ENCODE measurements at regions not wholly inside any gene's neighbourhood (a gene's known extent, or its start where the extent isn't known, plus 50 kb on each side); places are given as distances from the start of the nearest gene placed in this dataset.
A peak's percentile ranks its signal among the peaks of the same experiment; 100 is the strongest.

- Histone ChIP-seq H3K27ac (ENCODE audit: control insufficient read depth, insufficient read depth, low read length) (no peak overlapping the region), H3K9me1 (ENCODE audit: control insufficient read depth, extremely low read depth, insufficient read depth, low read length) (peaks cover 2% of the 10 kb centered on the region), H3K27me3 (ENCODE audit: control insufficient read depth, extremely low read depth, insufficient read depth, low read length) (no peaks in the 10 kb centered on the region), H3K4me3 (ENCODE audit: control insufficient read depth in 2 of 3, extremely low read depth in 1 of 3, insufficient read depth in 2 of 3, low read depth in 1 of 3, low read length in 3 of 3) (no peak overlapping the region), H3K9me3 (ENCODE audit: control insufficient read depth, low read depth, low read length) (no peaks in the 10 kb centered on the region), H3K9ac (ENCODE audit: control insufficient read depth, extremely low read depth, insufficient read depth, low read length) (no peak overlapping the region), H3K36me3 (ENCODE audit: control insufficient read depth in 2 of 2, extremely low read depth in 1 of 2, insufficient read depth in 2 of 2, low read length in 2 of 2) (no peaks in the 10 kb centered on the region), H3K4me2 (ENCODE audit: control insufficient read depth, extremely low read depth, insufficient read depth, low read depth, low read length) (no peak overlapping the region), H3K4me1 (ENCODE audit: control insufficient read depth, extremely low read depth, insufficient read depth, low read length) (peaks cover 40% of the 10 kb centered on the region), H2AFZ (ENCODE audit: control insufficient read depth, low read length) (no peak overlapping the region), H3K79me2 (ENCODE audit: control insufficient read depth, insufficient read depth, low read length) (no peaks in the 10 kb centered on the region), H4K20me1 (ENCODE audit: control insufficient read depth, extremely low read depth, insufficient read depth, low read length) (no peaks in the 10 kb centered on the region)
- TF ChIP-seq, protein P1, sequence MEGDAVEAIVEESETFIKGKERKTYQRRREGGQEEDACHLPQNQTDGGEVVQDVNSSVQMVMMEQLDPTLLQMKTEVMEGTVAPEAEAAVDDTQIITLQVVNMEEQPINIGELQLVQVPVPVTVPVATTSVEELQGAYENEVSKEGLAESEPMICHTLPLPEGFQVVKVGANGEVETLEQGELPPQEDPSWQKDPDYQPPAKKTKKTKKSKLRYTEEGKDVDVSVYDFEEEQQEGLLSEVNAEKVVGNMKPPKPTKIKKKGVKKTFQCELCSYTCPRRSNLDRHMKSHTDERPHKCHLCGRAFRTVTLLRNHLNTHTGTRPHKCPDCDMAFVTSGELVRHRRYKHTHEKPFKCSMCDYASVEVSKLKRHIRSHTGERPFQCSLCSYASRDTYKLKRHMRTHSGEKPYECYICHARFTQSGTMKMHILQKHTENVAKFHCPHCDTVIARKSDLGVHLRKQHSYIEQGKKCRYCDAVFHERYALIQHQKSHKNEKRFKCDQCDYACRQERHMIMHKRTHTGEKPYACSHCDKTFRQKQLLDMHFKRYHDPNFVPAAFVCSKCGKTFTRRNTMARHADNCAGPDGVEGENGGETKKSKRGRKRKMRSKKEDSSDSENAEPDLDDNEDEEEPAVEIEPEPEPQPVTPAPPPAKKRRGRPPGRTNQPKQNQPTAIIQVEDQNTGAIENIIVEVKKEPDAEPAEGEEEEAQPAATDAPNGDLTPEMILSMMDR (optimal IDR thresholded peaks at IDR 0.05 in 1 of 3, IDR thresholded peaks at IDR 0.05 in 1 of 3, conservative IDR thresholded peaks at IDR 0.05 in 1 of 3; ENCODE audit: extremely low read depth in 1 of 3, insufficient read depth in 2 of 3, low read length in 3 of 3), result no peak
- TF ChIP-seq EZH2 (IDR thresholded peaks at IDR 0.05; ENCODE audit: low read length), result no peak
- DNase-seq (ENCODE audit: low read depth, low spot score) (no peak), FAIRE-seq (no peak)
- dilution Hi-C loops (cut with MboI; ENCODE audit: extremely low pct_ligation_motif_present, low sequenced_read_pairs), result no loop called here
Measured at GRCh38 chr1:14440166-14440565, 158.3 kb upstream of the KAZN start.

DNA sequence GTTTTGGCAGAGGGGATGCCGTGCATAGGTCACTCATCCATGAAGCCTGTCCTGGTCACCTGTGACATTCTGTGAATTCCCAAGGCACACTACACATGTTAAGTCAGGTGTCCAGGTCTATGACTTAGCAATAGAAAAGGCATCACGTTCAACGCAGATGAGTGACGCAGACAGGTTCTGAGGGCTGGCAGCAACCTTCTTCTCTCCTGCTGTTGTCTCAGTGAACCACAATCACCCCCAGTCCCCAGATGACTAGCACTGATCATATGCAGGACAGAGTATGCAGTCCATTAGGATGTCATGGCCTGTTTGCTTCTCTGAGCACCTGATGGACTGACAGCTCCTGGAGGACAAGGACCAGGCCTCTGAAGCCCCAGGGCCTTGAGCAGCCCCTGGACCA, 157.8 kb upstream of the KAZN start:
- peaks cover 40% of the 10 kb centered on the region for H3K4me1 ChIP-seq (ENCODE audit: control insufficient read depth, extremely low read depth, insufficient read depth, low read length)
- H3K9me1 ChIP-seq (ENCODE audit: control insufficient read depth, extremely low read depth, insufficient read depth, low read length), result peaks cover 2% of the 10 kb centered on the region
- peak overlapping the region; percentile 59 for H3K27ac ChIP-seq (ENCODE audit: control insufficient read depth, insufficient read depth, low read length)
- FAIRE-seq (peak; percentile 76), DNase-seq (ENCODE audit: low read depth, low spot score) (no peak)
- H3K4me2 ChIP-seq (ENCODE audit: control insufficient read depth, extremely low read depth, insufficient read depth, low read depth, low read length), result peak overlapping the region; percentile 42
- H2AFZ ChIP-seq (ENCODE audit: control insufficient read depth, low read length), result no peak overlapping the region
- TF ChIP-seq, protein P1 (optimal IDR thresholded peaks at IDR 0.05 in 1 of 3, IDR thresholded peaks at IDR 0.05 in 1 of 3, conservative IDR thresholded peaks at IDR 0.05 in 1 of 3; ENCODE audit: extremely low read depth in 1 of 3, insufficient read depth in 2 of 3, low read length in 3 of 3), result no peak
- TF ChIP-seq EZH2 (IDR thresholded peaks at IDR 0.05; ENCODE audit: low read length), result no peak
- dilution Hi-C loops (cut with MboI; ENCODE audit: extremely low pct_ligation_motif_present, low sequenced_read_pairs), result no loop called here
- no peaks in the 10 kb centered on the region for H3K9me3 ChIP-seq (ENCODE audit: control insufficient read depth, low read depth, low read length)
- H4K20me1 ChIP-seq (ENCODE audit: control insufficient read depth, extremely low read depth, insufficient read depth, low read length), result no peaks in the 10 kb centered on the region
- no peaks in the 10 kb centered on the region for H3K27me3 ChIP-seq (ENCODE audit: control insufficient read depth, extremely low read depth, insufficient read depth, low read length)
- no peaks in the 10 kb centered on the region for H3K79me2 ChIP-seq (ENCODE audit: control insufficient read depth, insufficient read depth, low read length)
- H3K9ac ChIP-seq (ENCODE audit: control insufficient read depth, extremely low read depth, insufficient read depth, low read length), result peak overlapping the region; percentile 30
- no peaks in the 10 kb centered on the region for H3K36me3 ChIP-seq (ENCODE audit: control insufficient read depth in 2 of 2, extremely low read depth in 1 of 2, insufficient read depth in 2 of 2, low read length in 2 of 2)
- no peak overlapping the region for H3K4me3 ChIP-seq (ENCODE audit: control insufficient read depth in 2 of 3, extremely low read depth in 1 of 3, insufficient read depth in 2 of 3, low read depth in 1 of 3, low read length in 3 of 3)
